Karpas-422 (cell line): ENCODE measurements at regions not wholly inside any gene's neighbourhood (a gene's known extent, or its start where the extent isn't known, plus 50 kb on each side); places are given as distances from the start of the nearest gene placed in this dataset.
"Not testable (repeated sequence)": the region's sequence is repeated elsewhere in the genome, so short reads cannot be mapped to it uniquely, and the experiment has no call there.

Experiments used
- DNase-seq: peaks from one replicate; pipeline ENCODE4 v3.0.0-alpha.2; 2015
- H2AFZ ChIP-seq: fragments of 200-600 bp; sonication (generic); 2 replicates; pipeline ENCODE4 v1.6.1; 2014; ENCODE audit warnings: antibody characterized with exemption, low read length, mixed read lengths
- H3K27ac ChIP-seq: fragments of 200-600 bp; sonication (generic); 2 replicates; pipeline ENCODE4 v1.5.1; 2014; ENCODE audit warnings: mild to moderate bottlenecking, low read length, moderate library complexity
- H3K27me3 ChIP-seq: fragments of 200-600 bp; sonication (generic); 2 replicates; pipeline ENCODE4 v1.6.1; 2014; ENCODE audit warnings: low read length, mixed read lengths
- H3K36me3 ChIP-seq: fragments of 200-600 bp; sonication (generic); 2 replicates; pipeline ENCODE4 v1.6.1; 2014; ENCODE audit warnings: low read length, mixed read lengths; ENCODE audit not compliant: insufficient read depth
- H3K4me1 ChIP-seq: fragments of 200-600 bp; sonication (generic); 2 replicates; pipeline ENCODE4 v1.6.1; 2014; ENCODE audit warnings: mild to moderate bottlenecking, low read length, mixed read lengths
- H3K4me2 ChIP-seq: fragments of 200-600 bp; sonication (generic); 2 replicates; pipeline ENCODE4 v1.6.1; 2014; ENCODE audit warnings: low read length, low read depth, mild to moderate bottlenecking; ENCODE audit not compliant: poor library complexity, severe bottlenecking
- H3K4me3 ChIP-seq: fragments of 200-600 bp; sonication (generic); 2 replicates; pipeline ENCODE4 v1.5.1; 2014; ENCODE audit warnings: mild to moderate bottlenecking, antibody characterized with exemption, low read length, mixed read lengths
- H3K79me2 ChIP-seq: fragments of 200-600 bp; sonication (generic); 2 replicates; pipeline ENCODE4 v1.6.1; 2014; ENCODE audit warnings: mild to moderate bottlenecking, low read length, mixed read lengths
- H3K9ac ChIP-seq: fragments of 200-600 bp; sonication (generic); 2 replicates; pipeline ENCODE4 v1.6.0; 2014; ENCODE audit warnings: low read length
- H3K9me2 ChIP-seq: fragments of 200-600 bp; sonication (generic), shearing (Covaris generic); replicated peaks from 2 replicates; pipeline ENCODE4 v1.6.0; 2014; ENCODE audit warnings: mild to moderate bottlenecking, low read length, moderate library complexity; ENCODE audit not compliant: insufficient read depth
- H3K9me3 ChIP-seq: fragments of 300-700, 200-600 bp; sonication (generic); 2 replicates; pipeline ENCODE4 v1.6.1; 2014; ENCODE audit warnings: low read length, mixed read lengths
- H4K20me1 ChIP-seq: fragments of 200-600 bp; sonication (generic); 2 replicates; pipeline ENCODE4 v1.6.1; 2014; ENCODE audit warnings: mild to moderate bottlenecking, antibody characterized with exemption, low read length, low read depth; ENCODE audit not compliant: insufficient read depth

- no peaks in the 10 kb centered on the region for H3K9me2 ChIP-seq
- DNase-seq: no peak
- H3K9me3 ChIP-seq: no peaks in the 10 kb centered on the region
- no peaks in the 10 kb centered on the region for H3K4me1 ChIP-seq
- no peaks in the 10 kb centered on the region for H4K20me1 ChIP-seq
- H3K9ac ChIP-seq: no peak overlapping the region
- no peak overlapping the region for H3K27ac ChIP-seq
- H3K4me3 ChIP-seq: no peak overlapping the region
- no peak overlapping the region for H2AFZ ChIP-seq
- no peaks in the 10 kb centered on the region for H3K79me2 ChIP-seq
- no peaks in the 10 kb centered on the region for H3K27me3 ChIP-seq
- no peaks in the 10 kb centered on the region for H3K36me3 ChIP-seq
- H3K4me2 ChIP-seq: no peak overlapping the region
These were observed 129.3 kb upstream of the CHRDL1 start for GRCh38 chrX:110924871-110925270.

GRCh38 chrX:110920991-110921390 is 125.4 kb upstream of the CHRDL1 start:
- Histone ChIP-seq H3K4me2 (no peak overlapping the region), H3K4me3 (no peak overlapping the region), H4K20me1 (no peaks in the 10 kb centered on the region), H2AFZ (no peak overlapping the region), H3K27ac (no peak overlapping the region), H3K9ac (no peak overlapping the region), H3K9me2 (no peaks in the 10 kb centered on the region), H3K27me3 (no peaks in the 10 kb centered on the region), H3K79me2 (no peaks in the 10 kb centered on the region), H3K9me3 (no peaks in the 10 kb centered on the region), H3K4me1 (no peaks in the 10 kb centered on the region), H3K36me3 (no peaks in the 10 kb centered on the region)
- no peak for DNase-seq

GRCh38 chrX:110915570-110915969 is 120.0 kb upstream of the CHRDL1 start:
- Histone ChIP-seq H3K27ac (no peak overlapping the region), H4K20me1 (no peaks in the 10 kb centered on the region), H3K9me2 (no peaks in the 10 kb centered on the region), H3K4me1 (no peaks in the 10 kb centered on the region), H3K79me2 (no peaks in the 10 kb centered on the region), H3K9ac (no peak overlapping the region), H3K4me3 (no peak overlapping the region), H3K36me3 (no peaks in the 10 kb centered on the region), H2AFZ (no peak overlapping the region), H3K4me2 (no peak overlapping the region), H3K27me3 (no peaks in the 10 kb centered on the region), H3K9me3 (no peaks in the 10 kb centered on the region)
- no peak for DNase-seq

GRCh38 chrX:110915111-110915510 is 119.5 kb upstream of the CHRDL1 start:
- H3K27me3 ChIP-seq: no peaks in the 10 kb centered on the region
- H3K4me1 ChIP-seq: no peaks in the 10 kb centered on the region
- no peaks in the 10 kb centered on the region for H3K9me2 ChIP-seq
- H3K9me3 ChIP-seq: no peaks in the 10 kb centered on the region
- H4K20me1 ChIP-seq: no peaks in the 10 kb centered on the region
- H2AFZ ChIP-seq: no peak overlapping the region
- DNase-seq: no peak
- H3K79me2 ChIP-seq: no peaks in the 10 kb centered on the region
- H3K4me2 ChIP-seq: no peak overlapping the region
- H3K4me3 ChIP-seq: no peak overlapping the region
- no peak overlapping the region for H3K27ac ChIP-seq
- H3K9ac ChIP-seq: no peak overlapping the region
- H3K36me3 ChIP-seq: no peaks in the 10 kb centered on the region

- H3K27me3 ChIP-seq: no peaks in the 10 kb centered on the region
- H3K4me1 ChIP-seq: no peaks in the 10 kb centered on the region
- no peak overlapping the region for H3K9ac ChIP-seq
- no peaks in the 10 kb centered on the region for H3K36me3 ChIP-seq
- H2AFZ ChIP-seq: no peak overlapping the region
- no peaks in the 10 kb centered on the region for H3K79me2 ChIP-seq
- no peaks in the 10 kb centered on the region for H3K9me2 ChIP-seq
- no peak overlapping the region for H3K4me2 ChIP-seq
- no peak for DNase-seq
- H3K9me3 ChIP-seq: no peaks in the 10 kb centered on the region
- no peak overlapping the region for H3K27ac ChIP-seq
- H4K20me1 ChIP-seq: no peaks in the 10 kb centered on the region
- H3K4me3 ChIP-seq: no peak overlapping the region
These were observed 118.7 kb upstream of the CHRDL1 start for GRCh38 chrX:110914281-110914680.

GRCh38 chrX:110904747-110905146 is 109.1 kb upstream of the CHRDL1 start:
- H3K4me1 ChIP-seq, H2AFZ ChIP-seq, H3K9me2 ChIP-seq, H3K27ac ChIP-seq, H4K20me1 ChIP-seq, H3K9me3 ChIP-seq, H3K9ac ChIP-seq, H3K36me3 ChIP-seq, DNase-seq, H3K4me3 ChIP-seq, H3K4me2 ChIP-seq, H3K79me2 ChIP-seq, H3K27me3 ChIP-seq: not testable (repeated sequence)

- Histone ChIP-seq H3K27me3 (no peaks in the 10 kb centered on the region), H3K79me2 (no peaks in the 10 kb centered on the region), H4K20me1 (no peaks in the 10 kb centered on the region), H3K4me2 (no peak overlapping the region), H3K9ac (no peak overlapping the region), H3K27ac (no peak overlapping the region), H3K4me1 (no peaks in the 10 kb centered on the region), H3K9me2 (no peaks in the 10 kb centered on the region), H3K36me3 (no peaks in the 10 kb centered on the region), H3K9me3 (peaks cover 15% of the 10 kb centered on the region), H2AFZ (no peak overlapping the region), H3K4me3 (no peak overlapping the region)
- DNase-seq: no peak
These were observed 86.4 kb upstream of the CHRDL1 start for GRCh38 chrX:110881971-110882370.

- DNase-seq: no peak
- Histone ChIP-seq H3K9me3 (peaks cover 10% of the 10 kb centered on the region), H4K20me1 (no peaks in the 10 kb centered on the region), H3K79me2 (no peaks in the 10 kb centered on the region), H2AFZ (no peak overlapping the region), H3K36me3 (no peaks in the 10 kb centered on the region), H3K27me3 (no peaks in the 10 kb centered on the region), H3K27ac (no peak overlapping the region), H3K9ac (no peak overlapping the region), H3K4me2 (no peak overlapping the region), H3K4me1 (no peaks in the 10 kb centered on the region), H3K4me3 (no peak overlapping the region), H3K9me2 (no peaks in the 10 kb centered on the region)
These were observed 81.7 kb upstream of the CHRDL1 start for GRCh38 chrX:110877326-110877725.

GRCh38 chrX:110871839-110872238 is 76.2 kb upstream of the CHRDL1 start:
- no peak overlapping the region for H3K4me2 ChIP-seq
- no peaks in the 10 kb centered on the region for H3K9me2 ChIP-seq
- no peaks in the 10 kb centered on the region; the same call in 1 of the 2 replicates for H3K27me3 ChIP-seq
- H3K4me3 ChIP-seq: no peak overlapping the region
- no peaks in the 10 kb centered on the region for H3K9me3 ChIP-seq
- no peaks in the 10 kb centered on the region for H3K79me2 ChIP-seq
- H3K9ac ChIP-seq: no peak overlapping the region
- no peak overlapping the region for H3K27ac ChIP-seq
- H2AFZ ChIP-seq: no peak overlapping the region
- H4K20me1 ChIP-seq: no peaks in the 10 kb centered on the region
- no peaks in the 10 kb centered on the region for H3K36me3 ChIP-seq
- no peaks in the 10 kb centered on the region for H3K4me1 ChIP-seq
- no peak for DNase-seq
